ENCODE measurements at regions not wholly inside any gene's neighbourhood (a gene's known extent, or its start where the extent isn't known, plus 50 kb on each side); places are given as distances from the start of the nearest gene placed in this dataset.

DNA sequence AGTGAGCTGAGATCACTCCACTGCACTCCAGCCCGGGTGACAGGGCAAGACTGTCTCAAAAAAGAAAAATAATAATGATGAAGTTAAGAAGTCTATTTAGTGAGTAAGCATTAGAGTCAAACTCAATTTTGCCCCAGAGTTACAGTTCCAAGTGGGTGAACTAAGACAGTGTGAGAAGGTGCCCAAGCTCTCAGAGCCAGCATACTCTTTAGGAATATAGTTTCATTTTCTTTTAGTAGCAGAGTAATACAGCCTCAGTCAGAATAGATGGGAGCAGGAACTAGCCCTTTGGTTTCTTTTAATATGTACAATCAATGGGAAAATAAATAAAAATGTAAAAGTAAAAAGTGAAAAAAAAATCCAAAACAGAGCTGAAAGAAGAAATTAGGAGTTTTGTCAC is 87.0 kb upstream of the ADGRF1 start:
- no peak for DNase-seq (ENCODE audit: extremely low read depth in 1 of 11, low read depth in 9 of 11, low spot score in 4 of 11)

DNA sequence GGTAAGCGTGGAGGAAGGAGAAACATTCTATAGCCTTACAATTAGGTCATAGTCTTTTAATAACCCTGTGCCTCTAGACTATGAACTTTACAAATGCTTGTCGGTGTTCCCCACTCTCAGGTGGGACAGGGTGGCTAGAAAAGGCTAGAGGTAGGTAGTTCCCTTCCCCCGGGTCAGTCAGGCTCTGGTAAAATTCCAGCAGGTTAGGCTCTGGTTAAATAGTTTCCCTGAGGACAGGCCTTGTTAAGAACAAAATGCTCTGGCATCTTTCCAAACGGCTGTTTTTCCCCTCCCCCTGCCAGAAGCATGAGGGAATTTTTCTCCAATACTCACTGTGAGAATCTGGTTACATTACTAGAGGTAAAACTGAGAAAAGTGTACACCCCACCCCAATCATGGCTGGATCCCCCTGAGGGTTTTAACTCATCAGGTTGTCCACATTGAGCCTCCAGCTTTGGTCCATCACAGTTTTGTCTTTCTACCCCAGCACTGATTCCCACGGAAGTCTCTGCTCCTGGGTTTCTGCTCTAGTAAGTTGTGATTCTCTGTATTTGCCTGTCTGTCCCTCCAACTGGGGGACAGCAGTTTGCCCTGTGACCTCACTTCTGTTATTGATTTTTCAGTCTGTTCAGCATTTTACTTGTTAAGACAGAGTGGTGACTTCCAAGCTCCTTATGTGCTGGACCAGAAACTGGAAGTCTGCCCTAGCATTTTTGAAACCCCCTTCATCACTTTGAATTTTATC is 84.7 kb upstream of the ADGRF1 start:
- peak in 8 of 11 donors; percentile 20 to 66 (median 30) for DNase-seq (ENCODE audit: extremely low read depth in 1 of 11, low read depth in 9 of 11, low spot score in 4 of 11)

DNA sequence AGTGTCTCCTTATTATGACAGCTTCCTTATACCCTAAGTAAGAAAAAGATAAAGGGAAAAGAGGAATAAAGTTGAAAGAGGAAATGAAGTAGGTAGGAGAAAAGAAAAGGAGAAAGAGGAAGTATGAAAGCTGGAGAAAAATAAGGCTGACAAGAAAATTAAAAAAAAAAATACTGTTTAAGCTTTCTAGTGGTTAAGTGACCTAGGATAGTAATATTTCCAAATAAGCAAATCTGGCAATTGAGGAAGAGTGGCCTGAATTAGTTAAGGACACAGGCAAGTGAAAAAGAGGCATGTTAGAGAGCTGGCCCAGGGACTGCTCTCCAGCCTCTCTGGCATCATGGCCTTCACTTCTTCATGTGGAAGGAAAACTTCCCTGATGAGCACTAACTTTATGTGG is 76.5 kb upstream of the ADGRF1 start:
- no peak for DNase-seq (ENCODE audit: extremely low read depth in 1 of 11, low read depth in 9 of 11, low spot score in 4 of 11)

DNA sequence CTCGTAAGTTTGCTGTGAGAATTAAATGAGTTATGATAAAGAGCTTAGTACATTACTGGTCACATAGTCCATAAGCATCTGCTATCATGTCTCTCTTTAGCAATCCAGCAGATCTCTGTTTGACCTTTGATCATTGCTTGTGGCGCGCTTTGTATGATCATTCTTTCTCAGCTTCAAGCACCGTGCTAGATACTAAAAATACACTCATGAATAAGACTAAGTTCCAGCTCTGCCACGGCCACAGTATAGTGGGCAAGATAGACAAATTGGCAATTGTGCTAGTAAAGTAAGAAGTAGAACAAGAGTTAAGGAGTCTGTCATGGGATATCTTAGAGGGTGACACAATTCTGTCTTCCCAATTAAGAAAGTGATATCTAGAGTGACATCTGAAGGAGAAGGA is 75.2 kb upstream of the ADGRF1 start:
- no peak for DNase-seq (ENCODE audit: extremely low read depth in 1 of 11, low read depth in 9 of 11, low spot score in 4 of 11)

DNA sequence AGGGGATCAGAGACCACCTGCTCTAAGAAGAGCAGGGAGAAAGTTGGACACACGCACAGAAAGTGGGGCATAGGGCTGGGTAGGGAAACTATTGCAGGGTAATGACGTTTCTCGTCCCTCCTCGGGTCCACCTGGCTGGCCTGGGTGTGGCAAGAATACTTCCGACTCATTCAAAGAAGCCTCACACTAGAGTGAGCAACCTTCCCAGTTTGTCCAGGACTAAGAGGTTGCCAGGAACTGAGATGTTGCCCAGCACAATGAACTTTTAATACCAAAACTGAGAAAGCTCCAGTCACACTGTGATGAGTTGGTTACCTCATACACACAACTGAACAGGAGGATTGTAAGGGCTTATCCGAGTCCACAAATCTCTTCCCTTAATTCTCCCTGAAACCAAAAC is 74.5 kb upstream of the ADGRF1 start:
- DNase-seq (ENCODE audit: extremely low read depth in 1 of 11, low read depth in 9 of 11, low spot score in 4 of 11): no peak

DNA sequence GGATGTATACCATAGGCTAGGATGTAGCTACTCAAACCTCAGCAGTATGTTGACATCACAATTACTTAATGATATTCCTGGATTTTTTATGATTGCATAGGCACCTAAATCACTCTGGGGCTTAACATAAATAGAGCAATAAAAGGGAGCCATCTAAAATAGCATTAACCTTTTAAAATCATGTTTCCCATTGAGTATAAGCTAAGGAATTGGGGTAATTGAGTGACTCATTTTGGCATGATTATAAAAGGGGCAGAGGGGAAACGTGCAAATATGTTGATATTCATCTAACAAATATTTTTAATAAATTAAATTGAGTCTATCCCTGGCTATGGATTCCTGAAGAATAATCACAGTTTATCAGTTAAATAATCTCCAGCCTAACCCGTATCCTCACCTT is 74.0 kb upstream of the ADGRF1 start:
- no peak for DNase-seq (ENCODE audit: extremely low read depth in 1 of 11, low read depth in 9 of 11, low spot score in 4 of 11)

DNA sequence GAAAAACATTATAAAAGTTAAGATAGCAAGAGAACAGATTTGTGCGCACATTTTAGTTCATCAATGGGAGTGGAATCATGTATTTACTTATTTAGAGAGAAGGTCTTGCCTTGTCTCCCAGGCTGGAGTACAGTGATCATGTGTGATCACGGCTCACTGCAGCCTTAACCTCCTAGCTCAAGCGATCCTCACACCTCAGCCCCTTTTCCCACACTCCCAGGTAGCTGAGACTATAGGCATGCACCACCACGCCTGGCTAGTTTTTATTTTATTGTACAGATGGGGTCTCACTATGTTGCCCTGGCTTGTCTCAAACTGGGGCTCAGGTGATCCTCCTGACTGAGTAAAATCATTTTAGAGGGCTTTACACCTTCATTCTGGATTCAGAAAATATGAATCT is 72.3 kb upstream of the ADGRF1 start:
- DNase-seq (ENCODE audit: extremely low read depth in 1 of 11, low read depth in 9 of 11, low spot score in 4 of 11): no peak

DNA sequence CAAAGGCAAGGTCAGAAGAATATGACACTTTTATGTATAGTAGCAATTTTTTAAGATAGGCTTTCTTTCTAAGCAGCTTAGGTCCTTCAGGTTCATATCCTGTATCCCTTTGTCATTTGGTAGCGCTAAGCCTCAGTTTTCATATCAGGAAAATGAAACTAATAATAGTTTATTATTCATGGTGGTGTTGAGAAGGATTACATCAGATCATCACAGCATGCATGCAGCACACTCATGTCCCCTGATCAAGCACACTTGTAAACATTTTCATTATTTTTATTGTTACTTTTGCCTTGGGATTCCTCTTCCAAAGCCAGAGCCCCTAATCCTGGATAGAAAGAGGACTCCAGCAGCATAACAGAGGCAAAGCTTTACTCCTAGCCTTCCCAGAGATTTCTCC is 70.2 kb upstream of the ADGRF1 start:
- DNase-seq (ENCODE audit: extremely low read depth in 1 of 11, low read depth in 9 of 11, low spot score in 4 of 11): no peak

DNA sequence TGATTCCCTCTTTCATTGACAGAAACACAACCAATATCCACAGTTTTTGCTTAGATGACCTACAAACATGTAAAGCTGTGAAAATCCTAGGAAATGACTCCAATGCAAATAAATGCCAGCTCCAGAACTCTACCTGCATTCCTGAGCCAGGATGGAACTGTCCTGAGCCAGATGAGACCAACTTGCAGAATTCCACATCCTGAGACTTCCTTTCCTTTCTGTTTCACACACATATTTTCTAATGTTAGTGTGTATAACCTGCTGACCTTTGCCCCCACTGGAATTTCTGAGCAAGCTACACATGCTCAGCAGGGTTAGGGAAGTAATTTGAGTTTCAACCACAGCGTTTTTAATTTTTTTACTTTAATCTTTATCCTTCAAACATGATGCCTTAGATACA is 69.6 kb upstream of the ADGRF1 start:
- no peak for DNase-seq (ENCODE audit: extremely low read depth in 1 of 11, low read depth in 9 of 11, low spot score in 4 of 11)

DNA sequence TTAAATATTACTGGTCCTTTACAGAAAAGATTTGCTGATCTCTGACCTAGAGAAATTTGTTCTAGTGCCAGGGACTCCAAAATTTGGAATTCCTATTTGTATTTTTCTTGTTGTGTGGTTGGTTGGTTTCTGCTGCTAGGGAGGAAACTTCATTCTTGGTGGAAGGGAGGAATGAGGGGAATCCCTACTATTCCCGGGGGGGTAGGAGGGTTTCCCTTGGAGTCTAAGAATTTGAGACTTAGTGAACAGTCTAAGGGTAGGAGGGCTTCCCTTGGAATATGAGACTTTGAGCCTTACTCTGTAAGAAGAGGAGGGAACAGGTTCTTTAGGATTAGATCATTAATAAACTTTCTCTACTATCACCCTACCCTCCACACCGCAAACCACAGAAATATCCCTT is 67.1 kb upstream of the ADGRF1 start:
- peak in 1 of 11 donors; percentile 41 for DNase-seq (ENCODE audit: extremely low read depth in 1 of 11, low read depth in 9 of 11, low spot score in 4 of 11)

DNA sequence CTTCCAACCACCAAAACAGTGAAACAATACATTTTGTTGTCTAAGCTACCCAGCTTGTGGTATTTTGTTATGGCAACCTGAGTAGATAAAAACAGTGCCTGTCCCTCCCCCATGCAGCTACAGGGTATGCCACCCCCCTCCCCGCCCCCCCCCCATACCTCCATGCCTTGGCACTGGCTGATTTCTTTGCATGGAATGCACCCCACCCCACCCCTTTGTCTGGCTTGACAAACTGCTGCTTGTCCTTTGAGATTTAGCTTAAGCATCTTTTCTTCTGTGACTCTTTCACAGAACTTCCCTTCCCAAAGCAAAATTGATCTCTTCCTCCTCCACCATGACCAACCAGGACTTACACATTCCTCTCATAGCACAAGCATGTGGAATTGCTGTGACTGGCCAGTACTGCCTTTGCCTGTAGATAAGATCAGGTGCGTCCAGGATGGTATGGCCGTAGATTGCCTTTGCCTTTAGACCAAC is 64.6 kb upstream of the ADGRF1 start:
- no peak for DNase-seq (ENCODE audit: extremely low read depth in 1 of 11, low read depth in 9 of 11, low spot score in 4 of 11)

DNA sequence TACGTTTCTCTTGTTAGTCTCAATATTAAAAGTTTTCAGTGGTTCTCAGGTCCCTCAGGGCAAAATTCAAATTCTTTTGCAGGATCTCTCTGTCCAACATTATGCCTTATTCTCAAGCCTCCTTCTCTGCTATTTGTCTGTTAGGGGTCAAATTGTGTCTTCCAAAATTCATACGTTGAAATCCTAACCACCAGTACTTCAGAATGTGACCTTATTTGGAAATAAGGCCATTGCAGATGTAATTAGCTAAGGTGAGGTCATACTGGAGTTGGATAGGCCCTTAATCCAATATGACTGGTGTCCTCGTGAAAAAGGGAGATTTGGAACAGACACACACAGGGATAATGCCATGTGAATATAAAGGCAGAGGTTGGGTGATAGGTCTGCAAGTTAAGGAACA is 64.1 kb upstream of the ADGRF1 start:
- no peak for DNase-seq (ENCODE audit: extremely low read depth in 1 of 11, low read depth in 9 of 11, low spot score in 4 of 11)

DNA sequence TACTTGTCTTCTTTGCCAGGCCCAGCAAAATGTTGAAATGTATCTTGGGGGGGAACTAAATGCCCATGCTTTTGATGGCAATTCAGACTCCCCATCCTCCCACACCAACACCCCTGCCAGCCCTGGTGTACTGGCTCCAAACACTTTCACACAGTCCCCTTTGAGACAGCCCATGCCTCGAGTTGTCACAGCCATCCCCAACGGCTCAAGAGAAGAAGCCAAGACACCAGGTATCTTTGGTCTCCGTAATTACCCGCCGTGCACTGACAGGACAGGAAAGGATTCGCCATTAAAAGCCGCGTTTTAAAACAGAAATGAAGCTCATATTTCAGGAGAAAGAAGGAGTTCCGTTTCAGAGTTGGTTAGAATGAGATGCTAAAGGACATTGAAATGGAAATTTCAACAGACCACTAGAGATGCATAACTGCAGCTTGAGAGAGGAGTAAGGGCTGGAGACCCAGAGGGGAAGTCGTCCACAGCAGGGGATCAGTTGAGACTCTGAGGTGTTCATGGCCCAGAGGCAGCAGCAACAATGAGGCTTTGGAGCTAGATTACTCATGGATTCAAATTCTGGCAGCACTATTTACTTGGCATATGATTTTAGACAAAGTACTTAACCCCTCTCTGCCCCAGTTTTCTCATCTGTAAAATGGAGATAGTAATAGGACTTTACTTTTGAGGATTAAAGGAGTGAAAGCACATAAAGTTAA is 63.5 kb upstream of the ADGRF1 start:
- DNase-seq (ENCODE audit: extremely low read depth in 1 of 11, low read depth in 9 of 11, low spot score in 4 of 11): no peak

DNA sequence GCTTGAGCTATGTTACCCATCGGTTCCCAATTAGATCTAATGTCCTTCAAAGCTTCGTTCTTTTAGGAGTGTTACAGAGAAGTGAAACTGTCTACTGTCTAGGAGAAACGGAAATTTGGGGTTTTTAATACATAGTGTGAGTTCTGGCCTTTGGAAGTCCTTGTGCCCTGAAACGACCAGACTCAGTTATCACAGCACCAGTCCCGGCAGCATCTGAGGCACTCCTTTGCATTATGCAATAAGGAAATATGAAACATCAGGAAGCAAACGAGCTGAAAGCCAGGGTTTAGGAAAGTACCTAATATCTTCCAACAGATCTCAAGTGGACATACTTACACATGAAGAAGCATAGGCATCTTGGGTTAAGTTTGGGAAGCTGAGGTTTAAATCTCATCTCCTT is 61.8 kb upstream of the ADGRF1 start:
- no peak for DNase-seq (ENCODE audit: extremely low read depth in 1 of 11, low read depth in 9 of 11, low spot score in 4 of 11)

DNA sequence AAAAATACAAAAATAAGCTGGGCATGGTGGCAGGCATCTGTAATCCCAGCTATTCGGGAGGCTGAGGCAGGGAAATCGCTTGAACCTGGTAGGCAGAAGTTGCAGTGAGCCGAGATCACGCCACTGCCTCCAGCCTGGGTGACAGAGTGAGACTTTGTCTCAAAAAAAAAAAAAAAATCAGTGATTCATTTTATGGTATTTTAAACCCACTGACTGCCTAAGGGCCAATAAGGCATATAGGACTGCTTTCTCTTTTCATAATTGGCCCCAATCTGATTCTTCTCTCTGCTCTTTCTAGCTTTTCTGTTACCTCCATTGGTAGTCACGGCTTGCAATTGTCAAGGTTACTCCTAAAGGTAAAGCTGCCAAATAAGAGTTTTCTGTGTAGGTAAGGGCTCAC is 60.2 kb upstream of the ADGRF1 start:
- no peak for DNase-seq (ENCODE audit: extremely low read depth in 1 of 11, low read depth in 9 of 11, low spot score in 4 of 11)

DNA sequence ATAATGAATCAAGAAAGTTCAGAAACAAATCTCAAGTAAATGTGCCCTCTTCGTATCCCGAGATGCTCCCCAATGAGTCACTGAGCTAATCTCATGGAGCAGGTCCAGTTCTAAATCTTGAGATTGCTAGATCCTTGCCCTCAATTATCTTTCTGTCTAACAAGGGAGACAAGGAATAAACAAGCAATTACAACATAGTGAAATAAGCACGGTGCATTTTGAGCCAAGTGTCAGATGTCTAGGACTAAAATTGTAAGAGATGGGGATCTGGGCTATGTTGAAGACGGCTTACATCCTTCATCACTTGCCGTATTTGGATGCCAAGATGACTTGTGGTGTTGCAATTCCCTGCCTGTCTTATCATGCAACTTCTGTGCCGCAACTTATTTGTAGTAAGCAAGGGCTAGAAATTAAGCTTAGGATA is 56.5 kb upstream of the ADGRF1 start:
- no peak for DNase-seq (ENCODE audit: extremely low read depth in 1 of 11, low read depth in 9 of 11, low spot score in 4 of 11)

DNA sequence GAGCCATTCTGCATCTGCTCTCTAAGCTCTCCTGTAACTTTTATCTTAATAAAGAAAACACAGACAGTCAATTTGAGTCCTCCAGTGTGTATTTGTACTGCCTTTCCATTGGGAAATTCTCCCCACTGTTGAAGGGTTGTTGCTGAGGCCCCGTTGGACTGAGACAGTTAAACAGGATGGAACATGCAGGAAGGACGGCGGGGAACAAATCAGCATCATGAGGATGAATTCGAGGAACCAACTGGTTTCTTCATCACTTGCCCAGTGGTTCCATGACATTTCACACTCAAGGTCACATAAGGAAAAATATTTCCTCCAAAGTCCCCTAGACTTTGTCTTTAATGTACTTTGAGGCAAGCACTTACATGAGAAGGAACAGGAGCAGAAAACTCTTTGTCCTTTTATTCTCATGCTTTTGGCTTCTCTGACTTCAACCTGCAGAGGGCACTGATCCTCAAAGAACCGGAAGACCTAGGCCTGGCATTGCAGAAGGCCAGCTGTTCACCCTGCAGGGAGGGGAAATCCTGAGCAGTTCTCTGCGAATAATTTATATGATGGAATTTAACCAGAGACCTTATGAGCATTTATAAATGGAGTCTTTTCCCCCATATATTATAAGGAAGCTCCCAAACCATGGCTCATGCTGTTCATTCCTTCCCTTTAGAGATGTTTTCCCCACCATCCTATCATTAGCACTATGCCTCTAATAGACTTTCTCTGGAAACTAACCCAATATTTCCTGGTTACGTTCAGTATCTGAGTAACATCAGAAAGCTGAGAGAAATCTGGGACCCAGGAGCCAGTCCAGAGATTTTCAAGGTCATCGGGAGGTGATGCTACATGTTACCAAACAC is 55.2 kb upstream of the ADGRF1 start:
- peak in 10 of 11 donors; percentile 51 to 85 (median 66) for DNase-seq (ENCODE audit: extremely low read depth in 1 of 11, low read depth in 9 of 11, low spot score in 4 of 11)

DNA sequence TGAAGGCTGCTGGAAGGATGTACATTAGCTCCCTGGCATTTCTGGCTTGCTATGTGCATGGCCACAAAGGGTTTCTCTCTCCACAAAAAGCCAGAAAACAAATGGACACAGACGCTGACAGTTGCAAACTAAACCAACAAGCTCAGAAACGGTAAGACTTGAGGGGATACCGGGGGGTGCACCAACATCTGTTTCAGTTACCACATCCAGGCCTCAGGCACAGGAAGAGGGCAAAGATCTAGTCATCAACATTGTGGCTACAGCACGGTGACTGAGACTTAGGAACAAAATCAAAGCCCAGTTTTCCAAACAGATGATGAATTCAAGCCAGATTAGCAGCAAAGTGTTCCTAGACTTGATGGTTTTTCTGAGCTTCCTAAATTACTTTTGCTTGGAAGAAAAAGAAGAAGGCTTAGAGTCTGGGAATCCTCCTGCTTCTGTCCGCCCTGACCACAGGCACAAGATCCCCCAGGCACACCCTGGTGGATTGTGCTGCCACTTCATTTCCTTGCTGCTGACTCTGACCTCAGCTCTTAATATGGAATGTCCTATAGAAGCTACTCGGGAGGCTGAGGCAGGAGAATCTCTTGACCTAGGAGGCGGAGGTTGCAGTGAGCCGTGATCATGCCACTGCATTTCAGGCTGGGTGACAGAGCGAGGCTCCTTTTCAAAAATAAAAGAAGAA is 54.2 kb upstream of the ADGRF1 start:
- no peak for DNase-seq (ENCODE audit: extremely low read depth in 1 of 11, low read depth in 9 of 11, low spot score in 4 of 11)

DNA sequence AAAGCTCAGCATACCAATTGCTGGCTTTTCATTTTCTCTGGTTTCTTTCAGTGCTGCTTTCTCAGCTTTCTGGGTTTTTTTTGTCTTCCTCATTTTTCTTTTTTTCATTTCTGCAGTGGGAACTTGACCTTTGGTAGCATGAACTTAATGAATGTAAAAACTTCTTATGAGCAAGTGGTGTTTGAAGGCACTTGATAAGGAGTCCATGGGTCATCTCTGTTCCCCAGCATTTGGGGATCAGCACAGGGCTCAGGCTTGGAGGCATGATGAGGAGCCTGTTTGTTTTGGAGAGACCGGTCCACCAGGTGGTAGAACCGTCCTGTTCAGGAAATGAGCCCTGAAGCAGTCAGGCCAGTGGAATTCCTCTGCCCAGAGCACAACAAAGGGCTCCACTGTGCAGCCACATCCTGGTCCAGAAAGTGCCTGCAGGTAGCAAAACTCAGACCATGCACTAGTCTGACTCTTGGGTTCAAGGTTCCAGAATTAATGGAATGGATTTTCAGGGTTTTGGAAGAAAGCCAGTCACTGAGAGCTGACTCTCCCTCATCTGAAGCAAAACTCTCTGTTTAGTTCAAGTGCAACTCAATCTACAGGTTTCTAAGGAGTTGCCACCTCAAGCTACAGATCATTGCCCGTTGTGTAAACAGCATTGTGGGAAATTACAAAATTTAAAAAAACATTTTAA is 52.3 kb upstream of the ADGRF1 start:
- DNase-seq (ENCODE audit: extremely low read depth in 1 of 11, low read depth in 9 of 11, low spot score in 4 of 11): no peak
